ENCODE measurements at regions not wholly inside any gene's neighbourhood (a gene's known extent, or its start where the extent isn't known, plus 50 kb on each side); places are given as distances from the start of the nearest gene placed in this dataset.

DNA sequence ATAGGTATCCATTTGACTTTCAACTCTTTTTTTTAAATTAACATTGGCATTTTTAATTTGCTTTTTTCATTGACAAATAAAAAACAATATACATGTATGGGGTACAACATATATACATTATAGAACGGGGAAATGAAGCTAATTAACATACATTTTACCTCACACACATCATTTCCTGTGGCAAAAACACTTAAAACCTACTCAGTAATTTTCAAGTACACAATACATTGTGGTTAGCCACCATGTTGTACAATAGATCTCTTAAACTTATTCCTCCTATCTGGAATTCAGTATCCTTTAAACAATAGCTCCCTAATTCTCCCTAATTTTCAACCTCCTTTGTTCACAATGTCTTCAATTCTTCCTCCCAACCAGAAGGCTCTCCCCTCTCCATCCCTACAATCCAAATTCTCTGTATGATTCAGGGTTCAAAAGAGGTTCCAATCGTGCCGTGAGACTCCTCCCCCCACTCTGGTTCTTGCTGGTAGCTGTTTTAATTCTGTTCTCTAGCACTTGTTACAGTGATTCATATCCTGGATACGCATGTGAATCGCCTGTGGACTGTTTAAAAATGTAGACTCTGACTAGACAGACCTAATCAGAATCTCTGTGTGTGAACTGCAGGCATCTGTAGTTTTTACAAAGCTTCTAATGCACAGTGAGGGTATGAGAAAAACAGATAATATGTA, 87.6 kb upstream of the DUSP10 start:
- H3K4me3 ChIP-seq (ENCODE audit: low read length): no peak overlapping the region
- no peak overlapping the region for H3K4me3 Mint-ChIP-seq
- H3K4me1 Mint-ChIP-seq: peaks cover 31% of the 10 kb centered on the region
- TF ChIP-seq, protein P1, sequence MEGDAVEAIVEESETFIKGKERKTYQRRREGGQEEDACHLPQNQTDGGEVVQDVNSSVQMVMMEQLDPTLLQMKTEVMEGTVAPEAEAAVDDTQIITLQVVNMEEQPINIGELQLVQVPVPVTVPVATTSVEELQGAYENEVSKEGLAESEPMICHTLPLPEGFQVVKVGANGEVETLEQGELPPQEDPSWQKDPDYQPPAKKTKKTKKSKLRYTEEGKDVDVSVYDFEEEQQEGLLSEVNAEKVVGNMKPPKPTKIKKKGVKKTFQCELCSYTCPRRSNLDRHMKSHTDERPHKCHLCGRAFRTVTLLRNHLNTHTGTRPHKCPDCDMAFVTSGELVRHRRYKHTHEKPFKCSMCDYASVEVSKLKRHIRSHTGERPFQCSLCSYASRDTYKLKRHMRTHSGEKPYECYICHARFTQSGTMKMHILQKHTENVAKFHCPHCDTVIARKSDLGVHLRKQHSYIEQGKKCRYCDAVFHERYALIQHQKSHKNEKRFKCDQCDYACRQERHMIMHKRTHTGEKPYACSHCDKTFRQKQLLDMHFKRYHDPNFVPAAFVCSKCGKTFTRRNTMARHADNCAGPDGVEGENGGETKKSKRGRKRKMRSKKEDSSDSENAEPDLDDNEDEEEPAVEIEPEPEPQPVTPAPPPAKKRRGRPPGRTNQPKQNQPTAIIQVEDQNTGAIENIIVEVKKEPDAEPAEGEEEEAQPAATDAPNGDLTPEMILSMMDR (conservative IDR thresholded peaks at IDR 0.05): no peak
- H3K27me3 Mint-ChIP-seq (ENCODE audit: insufficient read depth): peaks cover 7% of the 10 kb centered on the region
- H3K9me3 Mint-ChIP-seq: peaks cover 9% of the 10 kb centered on the region
- 92 to 98% methylated on average over 5 of the region's 5 CpGs for WGBS, 2 experiments (ENCODE audit: insufficient coverage in 1 of 2, insufficient read length in 1 of 2)
- H3K9ac ChIP-seq (ENCODE audit: extremely low read depth, low read length, poor library complexity, severe bottlenecking): no peak overlapping the region
- no peak overlapping the region for H3K27ac ChIP-seq (ENCODE audit: low read depth, low read length)
- H3K36me3 Mint-ChIP-seq (ENCODE audit: low read depth): no peaks in the 10 kb centered on the region
- peaks cover 6% of the 10 kb centered on the region for H3K4me1 ChIP-seq (ENCODE audit: control insufficient read depth, insufficient read depth, low read length)
- DNase-seq: no peak
- no peaks in the 10 kb centered on the region for H3K27me3 ChIP-seq (ENCODE audit: control insufficient read depth, insufficient read depth, low read length, poor library complexity, severe bottlenecking)
- peaks cover 8% of the 10 kb centered on the region for H3K9me3 ChIP-seq (ENCODE audit: control insufficient read depth, low read length)
- no peak overlapping the region for H3K27ac Mint-ChIP-seq
- no peaks in the 10 kb centered on the region for H3K36me3 ChIP-seq (ENCODE audit: control insufficient read depth, insufficient read depth, low read length)

DNA sequence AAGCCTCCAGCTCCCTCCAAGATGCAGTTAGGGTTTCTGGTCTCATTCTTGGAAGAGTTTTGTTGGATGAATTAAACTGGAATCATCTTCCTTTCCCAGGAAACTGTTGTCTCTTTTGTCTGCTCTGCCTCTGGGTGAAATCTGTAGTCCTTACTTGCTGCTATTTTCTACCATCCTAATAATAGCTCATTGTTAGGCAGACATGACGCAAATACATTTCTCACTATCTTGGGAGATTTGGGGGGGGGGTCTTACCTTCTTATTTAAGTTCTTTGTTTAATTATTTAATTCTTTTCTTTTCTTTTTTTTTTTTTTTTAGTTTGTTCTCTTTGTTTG, 85.4 kb upstream of the DUSP10 start:
- Histone ChIP-seq H3K4me3 (ENCODE audit: low read length) (no peak overlapping the region), H3K27me3 (ENCODE audit: control insufficient read depth, insufficient read depth, low read length, poor library complexity, severe bottlenecking) (no peaks in the 10 kb centered on the region), H3K27ac (ENCODE audit: low read depth, low read length) (no peak overlapping the region), H3K9ac (ENCODE audit: extremely low read depth, low read length, poor library complexity, severe bottlenecking) (no peak overlapping the region), H3K9me3 (ENCODE audit: control insufficient read depth, low read length) (peaks cover 8% of the 10 kb centered on the region), H3K4me1 (ENCODE audit: control insufficient read depth, insufficient read depth, low read length) (no peaks in the 10 kb centered on the region), H3K36me3 (ENCODE audit: control insufficient read depth, insufficient read depth, low read length) (no peaks in the 10 kb centered on the region)
- Mint-ChIP-seq H3K4me3 (no peak overlapping the region), H3K36me3 (ENCODE audit: low read depth) (no peaks in the 10 kb centered on the region), H3K27me3 (ENCODE audit: insufficient read depth) (peaks cover 15% of the 10 kb centered on the region), H3K4me1 (peaks cover 24% of the 10 kb centered on the region), H3K27ac (no peak overlapping the region), H3K9me3 (peaks cover 9% of the 10 kb centered on the region)
- no peak for DNase-seq
- WGBS, 2 experiments (ENCODE audit: insufficient coverage in 1 of 2, insufficient read length in 1 of 2): no CpG with 5 or more reads among the region's 1 CpG
- TF ChIP-seq, protein P1 (conservative IDR thresholded peaks at IDR 0.05): no peak

DNA sequence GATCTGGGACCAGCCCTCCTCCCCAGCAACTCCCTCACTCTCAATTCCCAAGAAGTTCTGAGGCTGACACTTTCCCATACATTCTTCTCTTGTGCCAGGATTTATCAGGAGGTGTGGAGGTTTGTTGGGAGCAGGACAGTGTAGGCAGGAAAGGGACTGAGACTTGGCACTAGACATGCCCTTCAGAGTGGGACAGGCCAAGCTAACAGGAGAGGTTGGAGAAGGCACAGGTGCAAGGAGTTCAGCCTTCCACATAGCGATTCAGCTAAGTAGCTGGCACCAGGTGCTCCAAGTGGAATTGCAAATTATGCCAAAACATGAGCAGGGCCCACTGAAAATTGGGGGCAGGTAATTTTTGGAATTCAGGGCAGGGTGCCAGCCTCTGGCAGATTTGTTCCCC, 83.0 kb upstream of the DUSP10 start:
- H3K36me3 ChIP-seq (ENCODE audit: control insufficient read depth, insufficient read depth, low read length): no peaks in the 10 kb centered on the region
- H3K27me3 Mint-ChIP-seq (ENCODE audit: insufficient read depth): peaks cover 15% of the 10 kb centered on the region
- H3K36me3 Mint-ChIP-seq (ENCODE audit: low read depth): no peaks in the 10 kb centered on the region
- H3K27ac ChIP-seq (ENCODE audit: low read depth, low read length): no peak overlapping the region
- no peak overlapping the region for H3K27ac Mint-ChIP-seq
- H3K4me1 ChIP-seq (ENCODE audit: control insufficient read depth, insufficient read depth, low read length): no peaks in the 10 kb centered on the region
- TF ChIP-seq, protein P1 (conservative IDR thresholded peaks at IDR 0.05): no peak
- H3K9me3 ChIP-seq (ENCODE audit: control insufficient read depth, low read length): peaks cover 8% of the 10 kb centered on the region
- 92 to 100% methylated on average over 1 of the region's 1 CpG for WGBS, 2 experiments (ENCODE audit: insufficient coverage in 1 of 2, insufficient read length in 1 of 2)
- H3K9ac ChIP-seq (ENCODE audit: extremely low read depth, low read length, poor library complexity, severe bottlenecking): no peak overlapping the region
- no peak for DNase-seq
- no peaks in the 10 kb centered on the region for H3K27me3 ChIP-seq (ENCODE audit: control insufficient read depth, insufficient read depth, low read length, poor library complexity, severe bottlenecking)
- H3K9me3 Mint-ChIP-seq: peaks cover 9% of the 10 kb centered on the region
- H3K4me3 Mint-ChIP-seq: no peak overlapping the region
- peaks cover 24% of the 10 kb centered on the region for H3K4me1 Mint-ChIP-seq
- H3K4me3 ChIP-seq (ENCODE audit: low read length): no peak overlapping the region
